ENCODE measurements at regions not wholly inside any gene's neighbourhood (a gene's known extent, or its start where the extent isn't known, plus 50 kb on each side); places are given as distances from the start of the nearest gene placed in this dataset.

- TF ChIP-seq SALL2 (CRISPR knock-in tag; IDR thresholded peaks at IDR 0.05) (no peak), BCLAF1 (IDR thresholded peaks at IDR 0.05) (no peak), KDM1A (CRISPR knock-in tag; IDR thresholded peaks at IDR 0.05) (no peak), CTCF (CRISPR knock-in tag; IDR thresholded peaks at IDR 0.05) (no peak), CHD4 (IDR thresholded peaks at IDR 0.05; ENCODE audit: borderline replicate concordance, low read length) (no peak)
These were observed 134.9 kb downstream of the OTOL1 start for GRCh38 chr3:161631536-161631935.

Data from HepG2 (cell line).